Stimulated activated CD8-positive, alpha-beta memory T cell treated with anti-CD3 and anti-CD28 coated beads, Interleukin-2, amount 100 ng/mL, for 1 hour (primary cell): ENCODE measurements at regions not wholly inside any gene's neighbourhood (a gene's known extent, or its start where the extent isn't known, plus 50 kb on each side); places are given as distances from the start of the nearest gene placed in this dataset.

Experiments
- DNase-seq, 2 donors: peaks; one replicate each; pipeline ENCODE4 v3.0.0-alpha.2; 2020; ENCODE audit warnings: low read depth in 2 of 2

DNA sequence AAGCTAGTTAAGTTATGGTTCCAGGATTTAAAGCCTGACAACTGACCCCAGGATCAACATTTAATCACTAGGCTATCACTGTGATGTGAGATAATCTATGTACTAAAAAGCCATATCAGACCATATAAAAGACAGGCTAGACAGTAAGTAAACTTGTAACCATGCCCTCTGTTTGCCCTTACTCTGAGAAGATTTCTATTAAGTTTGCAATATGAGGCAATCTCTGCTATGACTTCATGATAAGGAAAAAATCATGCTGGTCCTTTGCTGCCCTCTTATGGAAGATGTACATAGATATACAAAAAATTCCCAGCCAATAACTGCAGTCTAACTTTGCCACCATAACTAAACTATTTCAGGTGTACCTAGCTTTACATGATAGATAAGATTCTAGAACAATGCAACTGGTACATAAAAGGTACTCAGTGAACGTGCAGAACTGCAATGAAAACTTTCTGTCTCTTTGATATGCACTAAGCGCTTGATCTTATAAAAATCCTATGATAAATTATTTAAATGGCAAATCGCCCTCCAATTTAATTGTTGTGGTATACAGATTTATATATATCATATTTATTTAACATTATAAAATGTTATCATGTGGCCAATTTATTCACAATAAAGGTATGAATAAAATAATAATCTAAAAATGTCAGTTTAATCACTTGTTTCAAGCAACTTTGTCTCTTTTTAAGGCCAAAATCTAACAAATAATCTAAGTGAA lies 70.5 kb downstream of the FAM217A start:
- no peak for DNase-seq

DNA sequence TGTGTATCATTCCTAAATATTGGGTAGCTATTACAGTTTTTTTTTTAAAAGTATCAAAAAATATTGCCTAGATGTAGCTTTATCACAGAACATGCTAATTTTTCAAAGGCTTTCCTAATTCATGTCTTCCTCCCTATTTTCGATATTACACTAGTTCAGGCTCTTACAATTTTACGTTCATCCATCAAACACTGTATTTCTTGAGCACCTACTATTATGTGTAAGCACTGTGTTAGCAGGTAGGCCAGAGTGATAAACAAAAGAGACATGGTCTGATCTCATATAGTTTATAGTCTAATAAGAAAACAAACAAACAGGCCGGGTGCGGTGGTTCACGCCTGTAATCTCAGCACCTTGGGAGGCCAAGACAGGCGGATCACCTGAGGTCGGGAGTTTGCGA lies 69.5 kb downstream of the FAM217A start:
- DNase-seq, result no peak

GRCh38 chr6:4010048-4010447 lies 68.9 kb downstream of the FAM217A start:
- no peak for DNase-seq

GRCh38 chr6:4010689-4011090 lies 68.2 kb downstream of the FAM217A start:
- DNase-seq, result no peak

GRCh38 chr6:4012826-4013225 lies 66.1 kb downstream of the FAM217A start:
- DNase-seq, result no peak

DNA sequence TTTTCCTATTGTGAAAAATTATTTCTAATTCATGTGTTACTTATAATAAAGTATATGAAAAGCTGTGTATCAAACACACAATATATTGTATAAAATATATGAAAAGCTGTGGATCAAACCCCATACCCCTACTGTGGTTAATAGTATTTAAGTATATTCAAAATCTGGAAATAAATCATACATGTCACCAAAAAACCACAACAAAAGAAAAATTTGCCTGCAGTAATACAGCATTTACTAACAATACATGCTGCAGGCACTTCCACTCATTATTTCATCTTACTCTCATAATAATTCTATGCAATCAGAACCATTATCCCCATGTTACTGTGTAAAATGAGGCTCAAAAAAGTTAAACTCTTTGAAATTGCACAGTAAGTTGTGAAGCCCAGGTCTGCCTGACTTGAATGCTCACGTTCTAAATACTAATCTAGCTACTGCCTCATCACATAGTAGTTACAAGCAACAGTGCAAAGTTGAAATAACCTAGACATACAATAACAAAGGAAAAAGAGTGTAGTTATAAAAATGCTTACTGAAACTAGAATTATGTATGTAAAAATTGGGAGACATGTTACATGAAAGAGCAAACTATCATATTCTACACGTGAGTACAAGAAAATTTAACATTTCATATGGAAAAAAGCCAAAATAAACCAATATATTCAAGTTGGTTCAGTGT lies 61.7 kb downstream of the FAM217A start:
- DNase-seq, result no peak

DNA sequence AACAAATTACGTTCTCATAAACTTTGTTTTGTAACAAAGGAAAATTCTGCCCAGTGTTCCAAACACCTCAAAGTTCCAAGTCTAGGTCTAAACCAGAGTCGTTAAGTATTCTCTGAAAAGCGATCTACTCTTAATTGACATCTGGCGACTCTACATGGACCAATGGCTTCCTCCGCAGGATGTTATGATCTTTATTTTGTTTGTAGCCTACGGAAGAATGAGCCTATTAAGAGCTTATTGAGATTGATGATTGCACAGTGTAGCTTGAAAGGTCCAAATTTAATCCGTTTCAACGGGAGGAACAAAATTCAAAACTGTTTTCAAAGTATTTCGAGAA lies 61.1 kb downstream of the FAM217A start:
- no peak for DNase-seq

GRCh38 chr6:4018171-4018923 lies 60.6 kb downstream of the FAM217A start:
- peak; percentile 91 to 94 for DNase-seq
